HG03175 (cell line): ENCODE measurements at regions not wholly inside any gene's neighbourhood (a gene's known extent, or its start where the extent isn't known, plus 50 kb on each side); places are given as distances from the start of the nearest gene placed in this dataset.
"Not testable (repeated sequence)": the region's sequence is repeated elsewhere in the genome, so short reads cannot be mapped to it uniquely, and the experiment has no call there.

Source experiments
- ATAC-seq: cut with Tn5 transposase; IDR thresholded peaks from one replicate; pipeline ENCODE4 v1.9.1; 2021; ENCODE audit warnings: mild to moderate bottlenecking, moderate library complexity; ENCODE audit not compliant: unreplicated experiment

DNA sequence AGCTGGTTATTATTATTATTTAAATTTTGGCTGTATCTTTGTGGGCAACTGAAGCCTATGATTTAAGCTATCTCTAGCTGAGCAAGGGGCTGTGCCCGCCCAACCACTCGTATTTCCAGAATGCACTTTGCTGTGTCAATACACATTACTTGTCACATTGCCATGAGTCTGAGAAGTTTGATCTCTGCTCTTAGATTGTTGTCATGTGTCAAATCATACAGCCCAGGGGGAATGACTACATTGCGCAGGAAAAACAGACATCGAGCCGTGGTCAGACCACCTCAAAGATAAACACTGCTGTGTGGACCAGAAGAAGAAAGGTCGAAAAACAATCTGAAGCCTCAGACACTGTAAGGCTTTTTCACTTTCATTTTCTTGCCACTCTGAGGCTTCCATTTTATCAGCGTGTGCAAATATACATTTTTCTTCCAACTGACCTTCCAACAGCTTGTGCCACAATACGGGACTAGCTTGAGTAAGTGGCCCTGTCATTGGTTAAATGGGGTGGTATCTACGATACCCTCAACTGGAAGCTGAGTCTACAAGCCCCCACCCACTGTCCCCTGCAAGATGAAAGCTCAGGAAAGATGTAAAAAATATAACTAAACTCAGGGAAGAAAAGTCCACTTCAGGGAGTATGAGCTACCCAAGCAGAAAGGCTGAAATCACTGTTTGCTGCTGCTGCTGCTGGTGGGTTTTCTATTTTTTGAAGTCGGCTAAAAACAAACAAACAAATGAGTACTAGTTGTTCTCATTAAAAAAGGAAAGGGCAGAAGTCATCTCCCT lies 603.0 kb downstream of the BNC2 start:
- no peak for ATAC-seq

DNA sequence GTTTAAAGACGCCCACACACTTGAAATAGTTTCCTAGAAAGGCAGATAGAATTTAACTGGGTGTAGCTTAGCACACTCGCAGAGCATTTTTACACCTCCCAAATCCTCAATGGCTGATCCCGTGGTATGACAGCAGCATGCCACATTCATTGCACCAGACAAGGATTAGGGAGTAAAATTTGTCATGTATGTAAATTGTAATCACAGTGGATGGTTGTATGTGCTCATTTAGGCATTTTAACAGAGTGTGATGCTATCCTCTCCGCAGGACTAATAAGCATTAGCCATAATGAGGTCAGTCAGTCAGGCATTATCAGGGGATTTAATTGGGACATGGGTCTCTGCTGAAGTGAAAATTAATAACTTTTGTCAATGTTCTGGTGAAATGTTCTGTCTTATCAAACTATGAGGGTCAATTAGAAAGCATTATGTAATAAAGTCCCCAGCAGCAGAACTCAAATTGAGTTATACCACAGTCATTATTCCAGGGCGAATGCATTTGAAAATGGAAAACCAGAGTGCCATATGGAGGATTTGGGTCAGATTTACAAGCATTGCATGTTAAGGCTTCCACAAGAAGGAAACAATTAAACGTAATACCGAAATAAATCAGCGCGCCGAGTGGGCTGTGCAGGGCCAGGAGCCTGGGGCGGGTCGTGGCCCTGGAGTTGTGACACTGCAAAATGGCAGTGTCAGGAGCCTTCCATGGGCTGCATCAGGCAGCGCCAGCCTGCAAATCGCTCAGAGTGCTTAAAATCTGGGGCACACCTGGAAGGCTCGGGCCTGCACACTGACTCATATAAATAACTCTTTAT lies 602.2 kb downstream of the BNC2 start:
- ATAC-seq = no peak

DNA sequence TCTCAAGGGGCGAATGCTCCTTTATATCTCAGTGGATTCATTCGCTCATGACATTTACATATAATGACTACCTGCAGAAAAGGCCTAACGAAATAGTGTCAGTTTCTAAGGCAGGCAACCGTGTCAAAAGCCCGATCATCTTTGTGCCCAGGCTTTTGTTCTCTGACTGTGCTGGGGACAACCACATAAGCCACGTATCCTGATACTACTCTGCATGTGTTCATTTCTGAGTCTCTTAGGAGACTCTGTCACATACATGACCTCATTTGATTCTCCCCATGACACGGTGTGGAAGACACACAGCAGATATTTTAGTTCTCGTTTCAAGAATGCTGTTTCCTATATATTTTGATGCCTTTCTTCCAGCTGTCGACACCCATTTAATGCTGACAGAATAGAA lies 598.5 kb downstream of the BNC2 start:
- no peak for ATAC-seq

DNA sequence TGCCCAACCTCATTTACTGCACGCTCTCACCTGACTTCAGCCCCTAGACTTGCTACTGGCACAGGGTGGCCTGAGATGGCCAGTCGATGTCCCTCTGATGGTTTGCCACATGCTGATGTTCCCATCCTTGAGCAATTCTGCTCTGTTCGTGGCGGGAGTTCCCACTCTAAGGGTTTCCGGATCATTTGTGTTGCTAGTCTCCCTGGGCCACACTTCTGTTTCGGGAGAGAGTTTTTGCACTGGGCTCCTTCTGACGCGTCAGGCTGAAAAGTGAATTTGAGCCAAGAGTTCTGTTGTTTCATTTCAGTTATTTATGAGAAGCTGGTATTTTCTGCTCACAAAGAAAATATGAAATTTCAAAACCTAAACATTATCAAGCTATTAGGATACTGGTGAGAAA lies 597.7 kb downstream of the BNC2 start:
- ATAC-seq = no peak

DNA sequence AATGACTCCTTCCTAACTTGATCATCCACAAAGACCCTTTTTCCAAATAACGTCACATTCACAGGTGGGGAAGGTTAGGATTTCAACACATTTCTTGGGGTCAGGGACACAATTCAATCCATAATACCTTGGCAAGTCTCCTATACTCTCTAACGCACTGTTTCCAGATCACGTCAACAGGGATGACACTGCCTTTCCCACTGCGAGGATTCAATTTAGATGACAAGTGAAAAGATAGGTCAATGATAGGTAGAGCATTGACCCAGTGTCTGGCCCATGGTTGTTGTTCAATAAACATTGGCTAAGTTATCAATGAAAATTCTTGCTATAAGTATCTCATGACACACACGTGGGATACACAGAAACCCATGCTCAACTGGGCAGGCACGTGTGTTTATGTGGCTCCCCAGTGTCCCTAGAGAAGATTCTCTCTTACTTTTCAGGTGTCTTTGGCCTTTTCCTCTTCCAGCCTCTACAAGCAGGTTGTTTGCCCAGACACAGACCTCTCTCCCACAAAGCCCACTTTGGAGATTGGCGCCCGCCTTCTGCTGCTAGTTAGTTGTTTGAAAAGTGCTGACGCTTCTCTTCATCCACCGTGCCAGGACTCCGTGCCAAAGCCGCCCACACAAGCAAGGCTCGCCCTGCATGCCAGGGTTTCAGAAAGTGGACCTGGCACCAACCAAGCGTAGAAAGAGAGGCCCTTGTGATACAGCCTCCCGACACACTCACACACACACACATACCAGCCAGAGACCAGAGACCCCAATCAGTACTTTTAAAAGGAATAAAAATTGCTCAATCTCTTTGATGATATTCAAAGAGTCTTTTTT lies 594.5 kb downstream of the BNC2 start:
- no peak for ATAC-seq

DNA sequence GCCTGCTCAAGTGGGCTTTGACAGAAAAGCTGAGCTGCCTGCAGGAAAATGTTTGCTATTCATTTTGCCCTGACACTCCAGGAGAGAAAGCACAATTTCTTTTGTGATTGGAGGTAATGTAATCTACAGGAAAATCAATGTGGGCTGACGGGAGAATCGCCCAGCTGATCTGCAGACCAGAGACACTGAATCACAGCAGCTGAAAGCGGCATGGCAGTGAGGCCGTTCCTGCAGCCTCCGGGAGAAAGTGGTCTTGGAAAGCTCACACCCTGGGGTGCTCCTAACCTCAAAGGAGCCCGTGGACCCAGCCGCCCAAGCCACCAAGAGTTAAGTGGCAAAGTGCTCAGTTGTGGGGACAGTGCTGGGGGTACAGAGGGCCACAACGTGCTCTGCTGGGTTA lies 593.6 kb downstream of the BNC2 start:
- no peak for ATAC-seq

DNA sequence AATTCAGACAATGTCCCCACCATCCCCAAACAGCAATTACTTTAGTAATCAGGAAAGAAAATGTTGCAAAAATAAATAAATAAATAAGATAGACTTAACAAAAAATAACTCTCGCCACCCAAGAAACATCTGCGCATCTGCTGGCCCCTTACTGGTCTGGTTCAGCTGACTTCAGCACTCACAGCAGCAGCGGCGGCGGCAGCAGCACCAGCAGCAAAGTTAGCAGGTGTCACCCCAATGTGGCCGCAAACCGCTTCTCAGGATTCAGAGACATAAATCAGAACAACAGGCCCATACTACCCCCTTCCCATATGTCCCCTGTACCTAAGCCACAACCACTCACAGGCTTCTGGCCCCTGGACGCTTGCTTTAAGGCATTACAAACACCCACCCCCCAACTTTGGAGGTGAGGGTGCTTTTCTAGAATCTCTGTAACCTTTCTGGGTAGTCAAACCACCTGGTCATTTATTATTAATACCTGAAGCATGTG lies 593.0 kb downstream of the BNC2 start:
- ATAC-seq = no peak

DNA sequence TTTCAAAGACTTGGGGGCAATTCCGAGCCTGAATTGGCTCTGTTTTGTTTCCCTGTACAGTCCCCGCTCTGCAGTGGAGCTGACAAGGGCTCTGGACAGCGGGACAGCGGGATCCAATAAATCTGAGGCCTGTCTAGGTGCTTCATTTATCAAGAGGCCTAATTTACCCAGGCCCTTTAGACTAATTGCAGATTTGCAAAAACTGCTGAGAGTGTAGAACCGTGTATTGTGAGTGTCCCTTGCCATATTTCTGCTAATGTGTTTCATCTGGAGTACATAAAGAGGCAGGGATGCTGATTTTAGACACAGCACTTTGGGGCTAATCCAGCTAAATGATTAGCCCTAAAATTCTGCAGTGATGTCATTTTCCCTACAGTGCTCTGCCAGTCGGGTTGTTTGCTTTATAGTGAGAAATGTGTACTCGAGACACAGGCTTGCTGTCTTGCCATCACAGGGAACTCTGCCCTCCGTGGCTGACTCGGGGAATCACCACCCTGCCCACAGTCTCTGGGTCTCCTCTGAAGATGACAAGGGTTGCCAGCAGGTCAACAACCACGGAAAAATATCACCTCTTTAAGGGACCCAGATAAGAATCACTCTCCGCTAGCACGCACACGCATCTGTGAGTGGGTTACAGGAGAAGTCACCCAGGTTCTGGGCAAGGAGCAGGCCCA lies 592.0 kb downstream of the BNC2 start:
- no peak for ATAC-seq

DNA sequence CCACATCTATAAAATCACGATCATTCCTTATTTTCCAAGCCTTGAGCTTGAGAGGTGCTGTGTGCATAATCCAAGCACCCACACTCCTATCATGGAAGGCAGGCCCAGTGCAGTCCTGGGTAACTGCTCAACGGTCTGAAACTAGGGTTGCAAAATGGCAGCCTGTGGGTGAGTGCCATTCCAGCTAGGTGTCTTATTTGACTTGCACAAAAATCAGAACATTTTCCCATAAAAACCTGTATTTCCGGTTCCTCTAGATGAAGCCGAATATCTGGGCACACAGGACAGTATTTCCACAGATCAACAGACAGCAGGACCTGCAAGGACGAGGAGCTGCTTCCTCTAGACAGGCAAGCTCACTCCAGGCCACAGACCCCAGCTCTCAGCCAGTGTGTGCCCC lies 588.8 kb downstream of the BNC2 start:
- no peak for ATAC-seq

DNA sequence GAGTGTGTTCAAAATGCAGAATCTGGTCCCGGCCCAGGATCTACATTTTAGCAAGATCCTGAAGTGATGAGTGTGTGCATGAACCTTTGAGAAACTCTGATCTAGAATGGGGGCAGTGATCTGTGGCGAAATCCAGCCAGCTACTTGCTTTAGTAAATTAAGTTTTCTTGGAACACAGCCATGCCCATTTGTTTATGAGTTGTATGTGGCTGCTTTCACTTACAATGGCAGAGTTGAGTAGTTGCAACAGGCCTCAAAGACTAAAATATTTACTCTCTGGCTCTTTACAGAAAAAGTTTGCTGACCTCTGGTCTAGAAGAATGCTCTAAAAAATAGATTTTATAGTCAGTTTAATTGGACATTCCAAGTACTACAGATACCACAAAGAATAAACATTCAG lies 588.3 kb downstream of the BNC2 start:
- ATAC-seq = no peak

DNA sequence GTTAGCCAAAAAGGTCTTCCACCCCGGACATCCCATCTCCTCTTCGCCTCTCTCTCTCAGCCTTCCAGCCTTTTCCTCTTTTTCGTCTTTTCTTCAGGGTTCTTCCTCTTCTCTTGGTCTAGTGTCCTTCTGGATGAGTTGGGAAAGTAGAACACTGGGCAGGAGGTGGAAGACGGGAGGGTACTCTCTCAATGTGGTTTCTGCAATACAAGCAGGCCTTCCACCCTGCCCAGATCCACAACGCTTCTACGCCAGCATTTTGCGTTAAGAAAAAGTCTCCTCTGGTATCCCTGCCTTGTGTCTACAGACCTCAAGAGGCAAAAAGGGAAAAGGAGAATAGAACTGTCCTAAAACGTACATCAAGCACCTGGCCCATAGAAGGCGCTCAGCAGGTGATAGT lies 587.8 kb downstream of the BNC2 start:
- ATAC-seq = no peak

DNA sequence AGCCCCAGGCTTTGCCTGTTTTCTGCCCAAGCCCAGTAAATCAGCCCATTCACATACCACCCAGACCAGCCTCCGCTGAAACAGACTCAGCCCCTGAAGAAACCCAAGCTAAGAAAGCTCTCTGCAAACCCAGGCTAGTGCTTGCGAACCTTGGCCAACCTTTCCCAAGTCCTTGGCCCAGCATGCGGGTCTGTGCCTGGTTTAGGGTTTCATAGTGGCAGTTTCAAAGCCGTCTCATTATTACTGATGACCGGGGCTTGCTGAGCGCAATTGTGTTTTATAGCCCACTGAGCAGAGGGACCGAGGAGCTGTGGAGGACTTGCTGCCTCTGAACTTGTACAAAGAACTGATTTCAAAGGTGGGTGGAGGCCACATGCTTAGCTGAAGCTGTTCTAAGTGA lies 584.3 kb downstream of the BNC2 start:
- no peak for ATAC-seq

DNA sequence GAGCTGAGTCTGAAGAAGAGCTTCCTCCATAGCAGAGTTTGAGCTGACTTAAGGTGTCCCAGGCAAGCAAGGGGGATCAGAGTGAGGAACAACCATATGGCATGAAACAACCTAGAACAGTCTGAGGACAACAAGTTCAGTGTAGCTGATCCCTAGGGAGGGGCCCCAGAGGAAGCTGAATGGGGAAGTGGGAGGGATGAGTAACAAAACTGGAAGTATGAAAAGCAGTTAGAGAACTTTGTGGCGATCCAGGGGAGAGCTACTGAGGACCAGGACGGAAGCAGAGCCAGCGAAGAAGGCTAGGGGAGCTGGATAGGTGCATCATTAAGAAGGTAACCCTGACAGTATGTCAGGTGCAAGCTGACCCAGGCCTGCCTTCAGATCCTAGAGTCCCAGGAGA lies 580.8 kb downstream of the BNC2 start:
- peak; percentile 52 for ATAC-seq

DNA sequence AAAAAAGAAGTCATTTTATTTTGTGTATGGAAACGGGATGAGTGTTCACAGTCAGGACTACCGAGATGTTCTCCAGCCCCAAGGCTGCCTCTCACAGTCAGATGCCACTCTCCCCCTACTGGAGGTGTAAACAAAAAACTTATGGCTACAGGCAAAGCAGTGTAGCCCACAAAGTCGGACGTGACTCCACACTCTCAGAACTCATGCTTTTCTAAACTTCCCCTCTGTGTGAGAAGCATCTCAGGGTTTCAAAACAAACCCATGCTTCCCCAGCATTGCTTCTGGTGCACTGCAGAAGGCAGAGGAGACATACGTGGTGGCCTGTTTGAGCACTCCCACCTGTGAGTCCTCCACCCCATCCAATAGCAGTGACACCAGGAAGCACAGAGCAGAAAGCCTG lies 580.3 kb downstream of the BNC2 start:
- ATAC-seq = peak; percentile 41

DNA sequence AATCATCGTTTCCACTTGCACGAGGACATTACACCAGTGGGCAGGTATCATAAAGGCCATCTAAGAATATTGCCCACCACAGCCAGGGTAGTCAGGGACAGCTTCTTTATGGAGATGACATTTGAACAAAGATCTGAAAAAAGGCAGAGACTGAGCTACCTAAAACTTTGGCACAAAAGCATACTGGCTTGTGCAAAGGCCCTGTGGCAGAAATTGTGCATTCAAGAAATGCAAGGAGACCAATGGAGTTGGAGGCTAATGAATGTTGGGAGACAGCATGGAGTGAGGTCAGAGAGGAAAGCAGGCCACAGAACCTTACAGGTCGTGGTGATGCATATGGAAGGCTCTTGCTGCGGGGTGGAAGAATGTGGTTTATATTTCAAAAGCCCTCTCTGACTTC lies 578.5 kb downstream of the BNC2 start:
- no peak for ATAC-seq

DNA sequence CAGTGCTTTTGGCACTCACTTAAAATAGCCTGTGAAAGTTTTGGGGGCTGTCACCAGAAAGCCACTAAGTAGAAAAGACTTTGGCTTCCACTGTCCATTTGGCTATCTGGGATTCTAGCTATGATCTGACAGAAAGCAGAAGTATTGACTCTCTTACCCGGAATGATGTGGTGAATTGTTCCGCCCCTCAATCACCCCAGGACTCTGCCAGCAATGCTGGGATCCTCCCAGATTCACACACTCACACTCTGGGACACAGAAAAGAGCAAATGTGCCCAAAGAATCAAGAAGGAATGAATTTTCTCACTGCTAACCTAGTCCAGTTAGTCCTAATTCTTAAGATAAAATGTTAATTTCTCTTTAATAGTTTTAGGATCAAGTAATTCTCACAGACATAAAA lies 576.9 kb downstream of the BNC2 start:
- no peak for ATAC-seq

DNA sequence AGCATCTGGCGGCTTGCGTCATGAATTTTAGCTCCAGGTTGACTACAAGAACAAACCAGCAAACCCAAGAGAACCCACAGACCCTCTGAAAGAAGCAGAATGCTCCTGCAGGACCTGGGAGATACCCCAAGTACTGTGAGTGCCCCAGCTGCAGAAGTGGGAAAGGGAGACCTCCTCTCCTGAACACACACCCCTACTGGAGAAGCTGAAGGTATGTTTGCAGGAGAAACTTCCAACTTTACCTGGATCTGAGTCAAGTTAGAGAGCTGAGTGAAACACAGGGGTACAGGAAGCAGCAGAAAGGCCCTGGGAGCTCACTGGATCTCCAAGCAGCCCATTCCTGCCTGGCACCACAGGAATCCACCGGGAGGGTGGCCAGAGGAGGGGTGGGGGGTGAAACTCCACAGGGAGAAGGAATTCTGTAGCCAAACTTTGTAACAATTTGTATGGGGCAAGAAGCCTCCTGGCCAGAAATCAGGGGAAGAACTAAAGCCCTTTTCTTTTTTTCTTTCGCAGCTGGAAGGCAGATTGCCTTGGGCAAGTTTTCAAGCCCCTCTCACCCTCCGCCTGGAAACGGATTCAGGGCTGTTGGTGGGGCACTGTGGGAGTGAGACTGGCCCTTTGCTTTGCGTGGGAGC lies 576.2 kb downstream of the BNC2 start:
- no peak for ATAC-seq

DNA sequence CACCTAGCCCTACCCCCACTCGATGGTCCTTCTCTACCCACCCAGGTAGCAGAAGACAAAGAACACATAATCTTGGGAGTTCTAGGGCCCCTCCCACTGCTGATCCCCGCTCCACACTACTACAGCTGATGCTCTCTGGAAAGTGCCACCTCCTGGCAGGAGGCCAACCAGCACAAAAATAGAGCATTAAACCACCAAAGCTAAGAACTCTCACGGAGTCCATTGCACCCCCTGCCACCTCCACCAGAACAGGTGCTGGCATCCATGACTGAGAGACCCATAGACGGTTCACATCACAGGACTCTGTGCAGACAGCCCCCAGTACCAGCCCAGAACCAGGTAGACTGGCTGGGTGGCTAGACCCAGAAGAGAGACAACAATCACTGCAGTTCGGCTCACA lies 575.5 kb downstream of the BNC2 start:
- ATAC-seq = not testable (repeated sequence)

DNA sequence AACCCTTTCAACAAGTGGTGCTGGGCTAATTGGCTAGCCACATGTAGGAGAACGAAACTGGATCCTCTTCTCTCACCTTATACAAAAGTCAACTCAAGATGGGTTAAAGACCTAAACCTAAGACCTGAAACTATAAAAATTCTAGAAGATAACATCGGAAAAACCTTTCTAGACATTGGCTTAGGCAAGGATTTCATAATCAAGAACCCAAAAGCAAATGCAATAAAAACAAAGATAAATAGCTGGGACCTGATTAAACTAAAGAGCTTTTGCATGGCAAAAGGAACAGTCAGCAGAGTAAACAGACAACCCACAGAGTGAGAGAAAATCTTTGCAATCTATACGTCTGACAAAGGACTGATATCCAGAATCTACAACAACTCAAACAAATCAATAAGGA lies 571.1 kb downstream of the BNC2 start:
- ATAC-seq = not testable (repeated sequence)

DNA sequence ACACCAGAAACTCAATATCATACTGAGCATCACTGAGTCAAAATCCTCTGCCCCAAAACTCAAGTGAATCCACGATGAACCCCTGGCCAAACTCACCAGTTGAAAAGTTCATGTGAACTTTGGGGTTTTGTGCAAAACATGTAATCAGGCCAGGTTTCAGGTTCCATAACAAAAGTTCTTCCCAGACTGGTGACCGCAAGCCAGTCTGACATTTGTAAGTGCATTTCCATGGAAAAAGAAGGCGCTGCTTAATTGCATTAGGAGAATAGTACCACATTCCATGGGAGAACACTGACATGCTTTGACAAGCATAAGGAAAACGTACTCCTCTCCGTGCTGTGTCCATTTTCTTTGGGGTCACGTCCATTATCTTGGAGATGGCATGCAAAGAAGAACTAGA lies 567.0 kb downstream of the BNC2 start:
- no peak for ATAC-seq
